ENCODE measurements at regions not wholly inside any gene's neighbourhood (a gene's known extent, or its start where the extent isn't known, plus 50 kb on each side); places are given as distances from the start of the nearest gene placed in this dataset.

- Histone ChIP-seq H3K27me3 (ENCODE audit: control insufficient read depth, insufficient read depth, low read length) (no peaks in the 10 kb centered on the region), H3K36me3 (ENCODE audit: control insufficient read depth, insufficient read depth, low read length) (no peaks in the 10 kb centered on the region), H3K4me3 (ENCODE audit: low read depth, low read length) (no peak overlapping the region)
- DNase-seq (ENCODE audit: low read depth): no peak
- TF ChIP-seq CTCF (IDR thresholded peaks at IDR 0.05; ENCODE audit: insufficient read depth, low read length, poor library complexity, severe bottlenecking): no peak
Measured at GRCh38 chr12:40515041-40515816, 177.0 kb upstream of the CNTN1 start.

- Histone ChIP-seq H3K27me3 (ENCODE audit: control insufficient read depth, insufficient read depth, low read length) (no peaks in the 10 kb centered on the region), H3K4me3 (ENCODE audit: low read depth, low read length) (no peak overlapping the region), H3K36me3 (ENCODE audit: control insufficient read depth, insufficient read depth, low read length) (no peaks in the 10 kb centered on the region)
- no peak for TF ChIP-seq CTCF (IDR thresholded peaks at IDR 0.05; ENCODE audit: insufficient read depth, low read length, poor library complexity, severe bottlenecking)
- no peak for DNase-seq (ENCODE audit: low read depth)
Measured at GRCh38 chr12:40522837-40523236, 169.4 kb upstream of the CNTN1 start.

- Histone ChIP-seq H3K4me3 (ENCODE audit: low read depth, low read length) (no peak overlapping the region), H3K27me3 (ENCODE audit: control insufficient read depth, insufficient read depth, low read length) (no peaks in the 10 kb centered on the region), H3K36me3 (ENCODE audit: control insufficient read depth, insufficient read depth, low read length) (no peaks in the 10 kb centered on the region)
- no peak for DNase-seq (ENCODE audit: low read depth)
- no peak for TF ChIP-seq CTCF (IDR thresholded peaks at IDR 0.05; ENCODE audit: insufficient read depth, low read length, poor library complexity, severe bottlenecking)
Measured at GRCh38 chr12:40525054-40525453, 167.2 kb upstream of the CNTN1 start.

GRCh38 chr12:40534828-40535227, 157.4 kb upstream of the CNTN1 start:
- H3K36me3 ChIP-seq (ENCODE audit: control insufficient read depth, insufficient read depth, low read length): no peaks in the 10 kb centered on the region
- no peaks in the 10 kb centered on the region for H3K27me3 ChIP-seq (ENCODE audit: control insufficient read depth, insufficient read depth, low read length)
- TF ChIP-seq CTCF (IDR thresholded peaks at IDR 0.05; ENCODE audit: insufficient read depth, low read length, poor library complexity, severe bottlenecking): no peak
- DNase-seq (ENCODE audit: low read depth): no peak
- H3K4me3 ChIP-seq (ENCODE audit: low read depth, low read length): no peak overlapping the region

GRCh38 chr12:40551466-40551865, 140.8 kb upstream of the CNTN1 start:
- DNase-seq (ENCODE audit: low read depth): no peak
- H3K4me3 ChIP-seq (ENCODE audit: low read depth, low read length): no peak overlapping the region
- H3K27me3 ChIP-seq (ENCODE audit: control insufficient read depth, insufficient read depth, low read length): no peaks in the 10 kb centered on the region
- H3K36me3 ChIP-seq (ENCODE audit: control insufficient read depth, insufficient read depth, low read length): no peaks in the 10 kb centered on the region
- TF ChIP-seq CTCF (IDR thresholded peaks at IDR 0.05; ENCODE audit: insufficient read depth, low read length, poor library complexity, severe bottlenecking): no peak

- H3K4me3 ChIP-seq (ENCODE audit: low read depth, low read length): no peak overlapping the region
- no peak for DNase-seq (ENCODE audit: low read depth)
- TF ChIP-seq CTCF (IDR thresholded peaks at IDR 0.05; ENCODE audit: insufficient read depth, low read length, poor library complexity, severe bottlenecking): no peak
- no peaks in the 10 kb centered on the region for H3K27me3 ChIP-seq (ENCODE audit: control insufficient read depth, insufficient read depth, low read length)
- H3K36me3 ChIP-seq (ENCODE audit: control insufficient read depth, insufficient read depth, low read length): no peaks in the 10 kb centered on the region
Measured at GRCh38 chr12:40552868-40553267, 139.4 kb upstream of the CNTN1 start.

Measured in kidney epithelial cell (primary cell).